ENCODE measurements at regions not wholly inside any gene's neighbourhood (a gene's known extent, or its start where the extent isn't known, plus 50 kb on each side); places are given as distances from the start of the nearest gene placed in this dataset.

- H3K4me1 ChIP-seq (ENCODE audit: insufficient read depth, low read length): no peaks in the 10 kb centered on the region
- POLR2A ChIA-PET (ENCODE audit: partially characterized antibody): no interaction called here
- peaks cover 2 to 6% of the 10 kb centered on the region in 2 donors for H3K36me3 Mint-ChIP-seq
- peak overlapping the region in 3 of 8 donors; percentile 11 to 40 (median 28) for H3K4me3 Mint-ChIP-seq
- peaks cover 6 to 21% (median 9%) of the 10 kb centered on the region in 4 donors for H3K4me1 Mint-ChIP-seq
- CTCF ChIA-PET (ENCODE audit: partially characterized antibody): no interaction called here
- no peaks in the 10 kb centered on the region for H3K9me3 ChIP-seq (ENCODE audit: control insufficient read depth in 1 of 2, low read length in 2 of 2)
- peaks cover 61% of the 10 kb centered on the region for H3K27me3 ChIP-seq (ENCODE audit: insufficient read depth, low read length)
- H3K27ac Mint-ChIP-seq: peak overlapping the region in 4 of 7 donors; percentile 62 to 88 (median 76)
- H3K4me3 ChIP-seq (ENCODE audit: low read length in 2 of 2): no peak overlapping the region
- intact Hi-C loops (cut with micrococcal nuclease): loop anchor here (10.0 kb wide), 1 partner anchor 75 kb away; no protein-coding TSS in a partner anchor
- peaks cover 0 to 73% (median 61%) of the 10 kb centered on the region in 8 donors for H3K9me3 Mint-ChIP-seq
- H3K27me3 Mint-ChIP-seq: peaks cover 75 to 80% of the 10 kb centered on the region in 2 donors
- no peak for DNase-seq
- no peak overlapping the region for H3K27ac ChIP-seq (ENCODE audit: low read depth, low read length)
- H3K36me3 ChIP-seq (ENCODE audit: insufficient read depth, low read length): no peaks in the 10 kb centered on the region
Measured at GRCh38 chr6:28809947-28810658, 113.7 kb downstream of the TRIM27 start.

GRCh38 chr6:28810659-28811053 is 113.1 kb downstream of the TRIM27 start:
- peaks cover 0 to 73% (median 63%) of the 10 kb centered on the region in 8 donors for H3K9me3 Mint-ChIP-seq
- intact Hi-C loops (cut with micrococcal nuclease): loop anchor here (10.0 kb wide), 1 partner anchor 76 kb away; no protein-coding TSS in a partner anchor
- POLR2A ChIA-PET (ENCODE audit: partially characterized antibody): no interaction called here
- peak overlapping the region in 3 of 7 donors; percentile 76 to 88 (median 77) for H3K27ac Mint-ChIP-seq
- peaks cover 2 to 6% of the 10 kb centered on the region in 2 donors for H3K36me3 Mint-ChIP-seq
- no peak overlapping the region for H3K4me3 ChIP-seq (ENCODE audit: low read length in 2 of 2)
- CTCF ChIA-PET (ENCODE audit: partially characterized antibody): no interaction called here
- H3K4me1 Mint-ChIP-seq: peaks cover 6 to 21% (median 9%) of the 10 kb centered on the region in 4 donors
- H3K27me3 Mint-ChIP-seq: peaks cover 79 to 84% of the 10 kb centered on the region in 2 donors
- no peaks in the 10 kb centered on the region for H3K36me3 ChIP-seq (ENCODE audit: insufficient read depth, low read length)
- H3K4me3 Mint-ChIP-seq: peak overlapping the region in 2 of 8 donors; percentile 28 to 40
- H3K27ac ChIP-seq (ENCODE audit: low read depth, low read length): no peak overlapping the region
- peaks cover 64% of the 10 kb centered on the region for H3K27me3 ChIP-seq (ENCODE audit: insufficient read depth, low read length)
- no peaks in the 10 kb centered on the region for H3K9me3 ChIP-seq (ENCODE audit: control insufficient read depth in 1 of 2, low read length in 2 of 2)
- H3K4me1 ChIP-seq (ENCODE audit: insufficient read depth, low read length): no peaks in the 10 kb centered on the region
- DNase-seq: no peak

GRCh38 chr6:28811873-28812272 is 111.9 kb downstream of the TRIM27 start:
- H3K9me3 Mint-ChIP-seq: peaks cover 0 to 76% (median 71%) of the 10 kb centered on the region in 8 donors
- no peaks in the 10 kb centered on the region for H3K9me3 ChIP-seq (ENCODE audit: control insufficient read depth in 1 of 2, low read length in 2 of 2)
- DNase-seq: no peak
- H3K36me3 ChIP-seq (ENCODE audit: insufficient read depth, low read length): no peaks in the 10 kb centered on the region
- peaks cover 62% of the 10 kb centered on the region for H3K27me3 ChIP-seq (ENCODE audit: insufficient read depth, low read length)
- peaks cover 6 to 21% (median 9%) of the 10 kb centered on the region in 4 donors for H3K4me1 Mint-ChIP-seq
- H3K36me3 Mint-ChIP-seq: peaks cover 2 to 9% of the 10 kb centered on the region in 2 donors
- intact Hi-C loops (cut with micrococcal nuclease): loop anchor here (10.0 kb wide), 1 partner anchor 77 kb away; no protein-coding TSS in a partner anchor
- no peak overlapping the region for H3K27ac ChIP-seq (ENCODE audit: low read depth, low read length)
- H3K4me3 Mint-ChIP-seq: peak overlapping the region in 3 of 8 donors; percentile 6 to 41 (median 34)
- ChIA-PET POLR2A (ENCODE audit: partially characterized antibody) (no interaction called here), CTCF (ENCODE audit: partially characterized antibody) (no interaction called here)
- peaks cover 84 to 85% of the 10 kb centered on the region in 2 donors for H3K27me3 Mint-ChIP-seq
- H3K27ac Mint-ChIP-seq: peak overlapping the region in 4 of 7 donors; percentile 18 to 77 (median 52)
- no peak overlapping the region for H3K4me3 ChIP-seq (ENCODE audit: low read length in 2 of 2)
- H3K4me1 ChIP-seq (ENCODE audit: insufficient read depth, low read length): no peaks in the 10 kb centered on the region

- Mint-ChIP-seq H3K27ac (peak overlapping the region in 4 of 7 donors; percentile 37 to 61 (median 52)), H3K36me3 (peaks cover 2 to 9% of the 10 kb centered on the region in 2 donors), H3K9me3 (peaks cover 5 to 77% (median 70%) of the 10 kb centered on the region in 8 donors), H3K4me1 (peaks cover 4 to 21% (median 13%) of the 10 kb centered on the region in 4 donors), H3K27me3 (peaks cover 86 to 89% of the 10 kb centered on the region in 2 donors), H3K4me3 (peak overlapping the region in 2 of 8 donors; percentile 25 to 53)
- no peaks in the 10 kb centered on the region for H3K9me3 ChIP-seq (ENCODE audit: control insufficient read depth in 1 of 2, low read length in 2 of 2)
- CTCF ChIA-PET (ENCODE audit: partially characterized antibody): no interaction called here
- H3K4me3 ChIP-seq (ENCODE audit: low read length in 2 of 2): no peak overlapping the region
- H3K27ac ChIP-seq (ENCODE audit: low read depth, low read length): no peak overlapping the region
- no peak for DNase-seq
- H3K27me3 ChIP-seq (ENCODE audit: insufficient read depth, low read length): peaks cover 62% of the 10 kb centered on the region
- H3K36me3 ChIP-seq (ENCODE audit: insufficient read depth, low read length): no peaks in the 10 kb centered on the region
- H3K4me1 ChIP-seq (ENCODE audit: insufficient read depth, low read length): no peaks in the 10 kb centered on the region
- POLR2A ChIA-PET (ENCODE audit: partially characterized antibody): no interaction called here
- intact Hi-C loops (cut with micrococcal nuclease): loop anchor here (10.0 kb wide), 1 partner anchor 78 kb away; no protein-coding TSS in a partner anchor
Measured at GRCh38 chr6:28812778-28813569, 110.8 kb downstream of the TRIM27 start.

DNA sequence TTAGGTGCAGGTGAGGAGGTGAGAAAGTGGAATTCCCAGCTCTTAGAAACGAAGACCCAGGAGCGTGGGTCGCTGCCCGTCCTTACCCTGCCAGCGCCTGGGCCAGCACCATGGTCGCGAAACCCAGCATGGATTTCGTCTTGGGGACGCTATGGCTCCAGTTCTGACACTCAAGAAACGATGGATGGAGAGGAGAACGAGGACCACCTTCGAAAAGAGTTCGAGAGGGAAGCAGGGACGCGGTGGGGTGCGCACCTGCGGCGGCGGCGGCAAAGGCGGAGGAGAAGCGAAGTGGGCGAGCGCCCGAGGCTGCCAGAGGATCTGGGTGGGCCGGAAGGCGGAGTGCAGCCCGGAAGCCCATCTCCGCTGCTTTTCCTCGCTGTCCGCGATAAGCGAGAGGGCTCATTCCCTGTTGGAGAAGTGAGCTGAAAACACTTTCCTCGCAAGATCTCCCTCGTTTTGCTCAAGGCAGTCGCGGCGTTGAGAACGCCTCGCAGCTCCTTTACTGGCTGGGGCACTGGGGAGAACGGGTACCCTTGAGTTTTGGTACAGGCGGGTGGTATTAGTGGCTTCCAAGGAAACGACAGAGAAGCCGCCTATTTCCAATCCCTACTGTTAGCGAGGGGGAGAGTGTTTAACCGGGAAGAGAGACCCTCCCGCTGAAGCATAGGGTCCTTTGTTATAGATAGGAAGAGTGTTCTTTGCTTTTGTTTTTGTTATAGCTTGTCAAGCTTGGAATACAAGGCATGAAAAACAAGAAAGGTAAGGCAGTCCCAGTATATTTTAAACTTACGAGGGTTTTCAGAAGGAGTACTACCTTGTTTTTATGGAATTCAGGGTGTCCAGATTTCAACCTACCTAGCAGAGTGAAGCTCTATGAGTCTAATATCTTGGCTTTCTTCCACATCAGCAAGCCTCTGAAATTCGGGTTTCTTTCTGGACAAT is 109.5 kb downstream of the TRIM27 start:
- no peaks in the 10 kb centered on the region for H3K4me1 ChIP-seq (ENCODE audit: insufficient read depth, low read length)
- ChIA-PET POLR2A (ENCODE audit: partially characterized antibody) (no interaction called here), CTCF (ENCODE audit: partially characterized antibody) (no interaction called here)
- H3K27ac ChIP-seq (ENCODE audit: low read depth, low read length): no peak overlapping the region
- Mint-ChIP-seq H3K9me3 (peaks cover 5 to 76% (median 62%) of the 10 kb centered on the region in 8 donors), H3K27ac (peak overlapping the region in 3 of 7 donors; percentile 42 to 77 (median 51)), H3K4me3 (peak overlapping the region in 4 of 8 donors; percentile 6 to 56 (median 17)), H3K27me3 (peaks cover 83 to 85% of the 10 kb centered on the region in 2 donors), H3K4me1 (peaks cover 4 to 21% (median 13%) of the 10 kb centered on the region in 4 donors), H3K36me3 (peaks cover 2 to 9% of the 10 kb centered on the region in 2 donors)
- H3K9me3 ChIP-seq (ENCODE audit: control insufficient read depth in 1 of 2, low read length in 2 of 2): no peaks in the 10 kb centered on the region
- no peak for DNase-seq
- H3K36me3 ChIP-seq (ENCODE audit: insufficient read depth, low read length): no peaks in the 10 kb centered on the region
- H3K27me3 ChIP-seq (ENCODE audit: insufficient read depth, low read length): peaks cover 55% of the 10 kb centered on the region
- H3K4me3 ChIP-seq (ENCODE audit: low read length in 2 of 2): no peak overlapping the region
- intact Hi-C loops (cut with micrococcal nuclease): loop anchor here (10.0 kb wide), 1 partner anchor 80 kb away; no protein-coding TSS in a partner anchor

GRCh38 chr6:28816339-28816908 is 107.4 kb downstream of the TRIM27 start:
- Histone ChIP-seq H3K27ac (ENCODE audit: low read depth, low read length) (no peak overlapping the region), H3K4me1 (ENCODE audit: insufficient read depth, low read length) (no peaks in the 10 kb centered on the region), H3K9me3 (ENCODE audit: control insufficient read depth in 1 of 2, low read length in 2 of 2) (no peaks in the 10 kb centered on the region), H3K4me3 (ENCODE audit: low read length in 2 of 2) (no peak overlapping the region), H3K36me3 (ENCODE audit: insufficient read depth, low read length) (no peaks in the 10 kb centered on the region), H3K27me3 (ENCODE audit: insufficient read depth, low read length) (peaks cover 43% of the 10 kb centered on the region)
- H3K9me3 Mint-ChIP-seq: peaks cover 5 to 59% (median 47%) of the 10 kb centered on the region in 8 donors
- no peak for DNase-seq
- POLR2A ChIA-PET (ENCODE audit: partially characterized antibody): no interaction called here
- intact Hi-C loops (cut with micrococcal nuclease): loop anchor here (10.0 kb wide), 1 partner anchor 82 kb away; no protein-coding TSS in a partner anchor
- H3K36me3 Mint-ChIP-seq: peaks cover 2 to 9% of the 10 kb centered on the region in 2 donors
- peaks cover 72 to 74% of the 10 kb centered on the region in 2 donors for H3K27me3 Mint-ChIP-seq
- CTCF ChIA-PET (ENCODE audit: partially characterized antibody): no interaction called here
- H3K27ac Mint-ChIP-seq: no peak overlapping the region
- H3K4me3 Mint-ChIP-seq: peak overlapping the region in 1 of 8 donors; percentile 7
- H3K4me1 Mint-ChIP-seq: peaks cover 4 to 18% (median 9%) of the 10 kb centered on the region in 4 donors

All from CD4-positive, alpha-beta memory T cell (primary cell).